Mesothelial cell of epicardium (in vitro differentiated cells): ENCODE measurements at regions not wholly inside any gene's neighbourhood (a gene's known extent, or its start where the extent isn't known, plus 50 kb on each side); places are given as distances from the start of the nearest gene placed in this dataset.

Experiments used
- DNase-seq, 2 experiments: peaks; one replicate each; pipeline ENCODE4 v3.0.0; 2021; ENCODE audit warnings: low spot score in 2 of 2; ENCODE audit not compliant: unreplicated experiment in 2 of 2
- H3K27ac Mint-ChIP-seq: 2 replicates; pipeline ENCODE4 v1.8.0; 2021; ENCODE audit warnings: mixed read lengths
- H3K27me3 Mint-ChIP-seq: 2 replicates; pipeline ENCODE4 v1.8.0; 2021; ENCODE audit warnings: low read depth, mixed read lengths
- H3K36me3 Mint-ChIP-seq: 2 replicates; pipeline ENCODE4 v1.8.0; 2021; ENCODE audit warnings: mixed read lengths
- H3K4me1 Mint-ChIP-seq: 2 replicates; pipeline ENCODE4 v1.8.0; 2021; ENCODE audit warnings: mixed read lengths
- H3K4me3 Mint-ChIP-seq: 2 replicates; pipeline ENCODE4 v1.8.0; 2021; ENCODE audit warnings: mild to moderate bottlenecking, moderate library complexity, mixed read lengths
- H3K9me3 Mint-ChIP-seq: 2 replicates; pipeline ENCODE4 v1.8.0; 2021; ENCODE audit warnings: mixed read lengths
- TF ChIP-seq, protein P1 (sequence below): fragments of 200-600 bp; sonication (generic); IDR thresholded peaks from one replicate; pipeline ENCODE4 v1.5.0; 2021; ENCODE audit warnings: antibody characterized with exemption; ENCODE audit not compliant: unreplicated experiment

DNA sequence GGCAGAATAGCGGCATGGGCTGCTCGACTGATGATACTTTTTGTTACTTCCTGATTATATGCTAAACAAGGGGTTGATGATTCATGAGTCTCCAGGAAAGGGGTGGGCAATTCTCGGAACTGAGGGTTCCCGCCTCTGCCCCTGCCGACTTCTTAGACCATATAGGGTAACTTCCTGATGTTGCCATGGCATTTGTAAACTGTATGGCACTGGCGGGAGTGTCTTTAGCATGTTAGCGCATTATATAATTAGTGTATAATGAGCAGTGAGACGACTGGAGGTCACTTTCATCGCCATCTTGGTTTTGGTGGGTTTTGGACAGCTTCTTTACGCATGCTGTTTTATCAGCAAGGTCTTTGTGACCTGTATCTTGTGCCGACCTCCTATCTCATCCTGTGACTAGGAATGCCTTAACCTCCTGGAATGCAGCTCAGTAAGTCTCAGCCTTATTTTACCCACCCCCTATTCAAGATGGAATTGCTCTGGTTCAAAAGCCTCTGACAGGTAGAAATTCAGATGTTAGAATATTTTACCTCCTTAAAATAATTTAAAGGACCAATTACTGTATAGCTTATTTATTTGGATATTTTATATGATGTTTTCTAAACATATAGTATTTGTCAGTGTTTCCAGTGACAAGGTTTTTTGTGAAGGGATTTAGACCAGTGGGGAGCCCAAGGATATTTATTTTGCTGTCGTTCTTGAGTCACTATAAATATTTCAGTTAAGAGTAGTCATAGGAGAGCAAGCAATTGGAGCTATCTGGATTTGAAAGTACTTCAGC, 90.1 kb upstream of the PIK3CG start:
- H3K9me3 Mint-ChIP-seq, result peaks cover 9% of the 10 kb centered on the region
- H3K4me1 Mint-ChIP-seq, result no peaks in the 10 kb centered on the region
- DNase-seq, result no peak
- H3K27me3 Mint-ChIP-seq, result no peaks in the 10 kb centered on the region
- no peaks in the 10 kb centered on the region for H3K36me3 Mint-ChIP-seq
- no peak overlapping the region for H3K4me3 Mint-ChIP-seq
- H3K27ac Mint-ChIP-seq, result no peak overlapping the region
- TF ChIP-seq, protein P1, sequence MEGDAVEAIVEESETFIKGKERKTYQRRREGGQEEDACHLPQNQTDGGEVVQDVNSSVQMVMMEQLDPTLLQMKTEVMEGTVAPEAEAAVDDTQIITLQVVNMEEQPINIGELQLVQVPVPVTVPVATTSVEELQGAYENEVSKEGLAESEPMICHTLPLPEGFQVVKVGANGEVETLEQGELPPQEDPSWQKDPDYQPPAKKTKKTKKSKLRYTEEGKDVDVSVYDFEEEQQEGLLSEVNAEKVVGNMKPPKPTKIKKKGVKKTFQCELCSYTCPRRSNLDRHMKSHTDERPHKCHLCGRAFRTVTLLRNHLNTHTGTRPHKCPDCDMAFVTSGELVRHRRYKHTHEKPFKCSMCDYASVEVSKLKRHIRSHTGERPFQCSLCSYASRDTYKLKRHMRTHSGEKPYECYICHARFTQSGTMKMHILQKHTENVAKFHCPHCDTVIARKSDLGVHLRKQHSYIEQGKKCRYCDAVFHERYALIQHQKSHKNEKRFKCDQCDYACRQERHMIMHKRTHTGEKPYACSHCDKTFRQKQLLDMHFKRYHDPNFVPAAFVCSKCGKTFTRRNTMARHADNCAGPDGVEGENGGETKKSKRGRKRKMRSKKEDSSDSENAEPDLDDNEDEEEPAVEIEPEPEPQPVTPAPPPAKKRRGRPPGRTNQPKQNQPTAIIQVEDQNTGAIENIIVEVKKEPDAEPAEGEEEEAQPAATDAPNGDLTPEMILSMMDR, result no peak

DNA sequence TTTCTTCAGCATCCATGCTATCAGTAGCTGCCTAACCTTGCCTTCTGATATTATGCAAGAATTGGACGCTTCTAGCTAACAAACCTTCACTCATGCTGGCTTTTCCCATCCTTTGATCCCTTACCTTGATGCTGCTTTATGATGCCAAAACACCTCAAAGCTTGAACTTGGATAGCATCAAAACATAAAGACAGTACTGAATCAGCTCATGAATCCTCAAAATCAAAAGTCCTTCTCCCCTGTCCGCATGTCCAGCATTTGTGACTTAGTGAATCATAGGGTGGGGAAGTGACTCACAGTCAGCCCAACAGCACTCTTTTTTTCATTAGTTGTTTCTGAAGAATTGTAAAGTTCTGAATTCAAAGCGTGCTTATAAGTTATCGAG, 89.5 kb upstream of the PIK3CG start:
- Mint-ChIP-seq H3K36me3 (no peaks in the 10 kb centered on the region), H3K4me1 (no peaks in the 10 kb centered on the region), H3K27me3 (no peaks in the 10 kb centered on the region), H3K9me3 (peaks cover 9% of the 10 kb centered on the region), H3K27ac (no peak overlapping the region), H3K4me3 (no peak overlapping the region)
- TF ChIP-seq, protein P1, result no peak
- DNase-seq, result no peak

DNA sequence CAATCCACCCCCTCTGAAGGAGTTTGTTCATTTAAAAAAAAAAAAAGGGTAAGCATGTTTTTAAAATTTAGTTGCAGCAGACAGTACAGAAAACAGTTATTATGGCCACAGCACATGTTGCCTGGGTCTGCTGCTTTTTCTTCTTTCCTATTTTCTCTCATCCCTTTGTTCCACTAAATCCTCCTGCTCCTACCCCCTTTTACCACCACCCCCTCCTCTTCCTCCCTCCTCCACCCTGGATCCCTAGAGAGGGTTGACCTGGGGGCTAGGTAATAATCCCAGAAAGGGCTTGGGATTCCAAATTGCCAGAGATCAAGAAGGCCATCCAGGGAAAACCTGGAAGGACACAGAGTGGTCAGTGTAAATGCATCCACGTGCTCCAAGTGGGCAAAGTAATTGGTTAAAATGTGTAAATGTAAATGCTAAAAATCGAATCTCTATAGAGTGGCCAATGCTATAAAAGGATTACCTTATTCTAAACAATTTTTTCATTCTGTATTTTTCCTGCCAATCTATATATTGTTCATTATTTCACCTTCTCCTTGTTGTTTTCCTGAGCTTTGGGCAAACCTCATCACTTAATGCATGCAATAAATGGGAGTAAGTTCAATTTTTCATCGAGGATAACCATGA, 89.0 kb upstream of the PIK3CG start:
- DNase-seq, result no peak
- H3K27me3 Mint-ChIP-seq, result no peaks in the 10 kb centered on the region
- H3K4me3 Mint-ChIP-seq, result no peak overlapping the region
- TF ChIP-seq, protein P1, result no peak
- no peaks in the 10 kb centered on the region for H3K36me3 Mint-ChIP-seq
- H3K9me3 Mint-ChIP-seq, result peaks cover 9% of the 10 kb centered on the region
- H3K27ac Mint-ChIP-seq, result no peak overlapping the region
- no peaks in the 10 kb centered on the region for H3K4me1 Mint-ChIP-seq

DNA sequence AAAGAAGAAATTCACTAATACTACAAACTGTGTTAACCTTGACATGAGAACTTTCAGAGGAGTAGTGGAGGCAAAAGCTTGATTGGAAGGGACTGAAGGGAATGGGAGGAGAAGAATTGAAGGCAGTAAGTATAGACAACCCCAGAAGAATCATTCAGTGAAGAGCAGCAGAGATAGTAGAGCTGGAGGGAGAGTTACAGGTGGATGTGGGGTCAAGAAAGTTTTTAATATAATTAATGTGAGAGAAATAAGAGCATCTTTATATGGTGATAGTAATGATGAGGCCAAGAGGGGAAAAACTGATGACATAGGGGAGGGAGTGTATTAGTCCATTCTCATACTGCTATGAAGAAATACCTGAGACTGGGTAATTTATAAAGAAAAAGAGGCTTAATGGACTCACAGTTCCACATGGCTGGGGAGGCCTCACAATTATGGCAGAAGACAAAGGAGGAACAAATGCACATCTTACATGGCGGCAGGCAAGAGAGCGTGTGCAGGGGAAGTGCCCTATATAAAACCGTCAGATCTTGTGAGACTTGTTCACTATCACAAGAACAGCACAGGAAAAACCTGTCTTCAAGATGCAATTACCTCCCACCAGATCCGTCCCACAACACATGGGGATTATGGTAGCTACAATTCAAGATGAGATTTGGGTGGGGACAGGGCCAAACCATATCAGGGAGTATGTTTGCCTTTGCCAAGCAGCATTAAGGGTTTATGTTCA, 88.3 kb upstream of the PIK3CG start:
- no peak overlapping the region for H3K4me3 Mint-ChIP-seq
- no peaks in the 10 kb centered on the region for H3K27me3 Mint-ChIP-seq
- H3K36me3 Mint-ChIP-seq, result no peaks in the 10 kb centered on the region
- no peak overlapping the region for H3K27ac Mint-ChIP-seq
- TF ChIP-seq, protein P1, result no peak
- no peaks in the 10 kb centered on the region for H3K4me1 Mint-ChIP-seq
- peaks cover 9% of the 10 kb centered on the region for H3K9me3 Mint-ChIP-seq
- DNase-seq, result no peak

DNA sequence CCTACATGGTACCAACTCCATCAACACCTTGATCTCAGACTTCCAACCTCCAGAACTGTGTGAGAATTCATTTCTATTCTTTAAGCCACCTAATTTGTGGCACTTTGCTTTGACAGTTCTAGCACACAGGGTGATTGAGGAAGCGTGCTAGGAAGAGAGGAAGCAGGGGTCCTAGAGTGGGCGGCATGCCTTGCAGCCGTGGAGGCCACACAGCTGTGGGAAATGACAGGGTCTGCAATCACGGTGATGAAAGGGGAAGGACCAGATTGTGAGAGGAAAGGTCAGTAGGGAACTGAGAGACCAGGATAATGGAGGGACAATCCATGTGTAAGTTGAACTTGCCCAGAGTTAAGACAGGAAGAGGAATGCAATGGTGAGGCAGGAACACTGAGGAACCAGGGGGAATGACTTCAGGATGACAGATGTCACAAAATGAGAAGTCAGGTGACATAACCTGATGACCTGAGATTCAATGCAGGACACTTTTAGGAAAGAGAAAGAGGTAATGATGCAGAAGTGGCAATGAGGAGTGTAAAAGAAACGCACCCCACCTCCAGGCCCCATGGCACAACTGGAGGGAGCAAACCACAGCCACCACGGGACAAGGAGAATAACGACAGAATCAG, 87.3 kb upstream of the PIK3CG start:
- Mint-ChIP-seq H3K36me3 (no peaks in the 10 kb centered on the region), H3K27ac (no peak overlapping the region), H3K4me3 (no peak overlapping the region), H3K9me3 (peaks cover 9% of the 10 kb centered on the region), H3K4me1 (no peaks in the 10 kb centered on the region), H3K27me3 (no peaks in the 10 kb centered on the region)
- TF ChIP-seq, protein P1, result no peak
- DNase-seq, result no peak
